ENCODE measurements at regions not wholly inside any gene's neighbourhood (a gene's known extent, or its start where the extent isn't known, plus 50 kb on each side); places are given as distances from the start of the nearest gene placed in this dataset.

DNA sequence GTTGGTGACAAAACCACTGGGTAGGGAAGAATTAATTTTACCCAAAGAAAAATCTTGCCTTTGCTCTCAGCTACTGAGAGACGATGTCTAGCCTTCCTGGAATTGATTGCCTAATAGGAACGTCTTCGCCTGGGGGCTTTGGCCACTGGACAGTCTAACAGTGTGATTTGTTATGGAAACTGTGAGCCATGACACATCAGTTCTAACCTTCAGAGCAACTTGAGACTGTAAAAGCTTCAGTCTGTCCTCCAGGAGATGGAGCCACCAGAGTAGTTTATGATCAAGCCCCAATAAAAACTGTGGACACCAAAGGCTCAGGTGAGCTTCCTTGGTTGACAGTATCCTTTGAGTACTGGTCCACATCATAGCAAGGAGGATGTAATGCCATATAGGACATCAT lies 235.8 kb upstream of the TMCO5A start:
- TF ChIP-seq, protein P1, sequence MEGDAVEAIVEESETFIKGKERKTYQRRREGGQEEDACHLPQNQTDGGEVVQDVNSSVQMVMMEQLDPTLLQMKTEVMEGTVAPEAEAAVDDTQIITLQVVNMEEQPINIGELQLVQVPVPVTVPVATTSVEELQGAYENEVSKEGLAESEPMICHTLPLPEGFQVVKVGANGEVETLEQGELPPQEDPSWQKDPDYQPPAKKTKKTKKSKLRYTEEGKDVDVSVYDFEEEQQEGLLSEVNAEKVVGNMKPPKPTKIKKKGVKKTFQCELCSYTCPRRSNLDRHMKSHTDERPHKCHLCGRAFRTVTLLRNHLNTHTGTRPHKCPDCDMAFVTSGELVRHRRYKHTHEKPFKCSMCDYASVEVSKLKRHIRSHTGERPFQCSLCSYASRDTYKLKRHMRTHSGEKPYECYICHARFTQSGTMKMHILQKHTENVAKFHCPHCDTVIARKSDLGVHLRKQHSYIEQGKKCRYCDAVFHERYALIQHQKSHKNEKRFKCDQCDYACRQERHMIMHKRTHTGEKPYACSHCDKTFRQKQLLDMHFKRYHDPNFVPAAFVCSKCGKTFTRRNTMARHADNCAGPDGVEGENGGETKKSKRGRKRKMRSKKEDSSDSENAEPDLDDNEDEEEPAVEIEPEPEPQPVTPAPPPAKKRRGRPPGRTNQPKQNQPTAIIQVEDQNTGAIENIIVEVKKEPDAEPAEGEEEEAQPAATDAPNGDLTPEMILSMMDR (IDR thresholded peaks at IDR 0.05; ENCODE audit: low read depth, low read length, missing control alignments) = no peak
- no peak for DNase-seq (ENCODE audit: extremely low read depth, low read depth)
- no peak overlapping the region for H3K4me3 ChIP-seq (replicated peaks; ENCODE audit: low read depth, low read length)

DNA sequence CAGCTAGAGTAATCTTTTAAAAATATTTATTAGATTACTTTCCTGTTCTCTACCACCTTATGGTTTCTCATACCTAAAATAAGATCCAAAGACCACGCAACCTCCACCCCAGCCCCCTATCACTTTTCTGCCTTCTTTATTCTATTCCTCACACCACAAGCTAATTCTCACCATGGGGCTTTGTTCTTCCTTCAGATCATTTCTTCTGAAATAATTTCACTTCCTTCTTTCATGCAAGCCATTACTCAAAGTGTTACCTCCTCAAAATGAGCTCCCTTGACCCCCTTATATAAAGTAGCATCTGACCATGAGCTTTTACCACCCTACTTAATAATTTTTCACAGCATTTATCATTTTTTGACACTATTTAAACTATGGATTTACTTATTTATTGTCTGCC lies 233.2 kb upstream of the TMCO5A start:
- TF ChIP-seq, protein P1 (IDR thresholded peaks at IDR 0.05; ENCODE audit: low read depth, low read length, missing control alignments) = no peak
- H3K4me3 ChIP-seq (replicated peaks; ENCODE audit: low read depth, low read length) = no peak overlapping the region
- DNase-seq (ENCODE audit: extremely low read depth, low read depth) = no peak

DNA sequence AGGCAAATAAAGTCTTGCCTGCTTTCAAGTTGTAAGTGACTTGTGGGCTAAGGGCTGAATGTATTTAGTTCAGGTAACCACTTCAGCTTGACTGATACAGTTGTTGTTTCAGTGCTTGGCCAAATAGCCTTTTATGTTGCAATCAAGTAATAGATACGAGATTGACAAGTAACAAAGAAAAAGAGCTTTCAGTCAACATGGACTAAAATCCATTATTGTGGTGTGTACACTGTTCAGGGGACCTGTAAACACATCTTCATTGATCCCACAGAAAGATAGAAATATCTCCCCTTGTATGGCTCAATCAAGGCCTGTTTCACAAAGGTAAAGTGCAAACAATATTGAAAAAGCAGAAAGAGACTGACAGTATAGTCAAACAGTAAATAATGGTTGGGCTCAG lies 224.8 kb upstream of the TMCO5A start:
- no peak for DNase-seq (ENCODE audit: extremely low read depth, low read depth)
- no peak overlapping the region for H3K4me3 ChIP-seq (replicated peaks; ENCODE audit: low read depth, low read length)
- TF ChIP-seq, protein P1 (IDR thresholded peaks at IDR 0.05; ENCODE audit: low read depth, low read length, missing control alignments) = no peak

DNA sequence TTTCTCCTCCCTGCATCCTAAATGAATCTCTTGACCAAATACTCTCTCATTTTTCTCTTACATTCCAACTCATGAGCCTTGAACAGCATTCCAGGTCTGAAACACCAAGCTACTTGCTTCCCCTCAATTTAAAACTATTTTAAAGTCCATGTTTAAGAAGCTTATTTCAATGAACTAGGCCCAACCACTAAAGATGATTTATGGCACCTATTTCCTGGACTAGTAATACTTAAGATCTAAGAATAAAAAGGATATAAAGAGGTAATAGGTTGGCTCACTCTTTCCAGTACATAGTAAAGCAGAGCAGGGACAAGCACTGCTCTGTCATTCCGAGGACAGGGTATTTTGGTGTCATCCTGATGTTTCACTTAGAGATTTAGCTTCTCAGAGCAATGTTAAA lies 219.3 kb upstream of the TMCO5A start:
- TF ChIP-seq, protein P1 (IDR thresholded peaks at IDR 0.05; ENCODE audit: low read depth, low read length, missing control alignments) = no peak
- DNase-seq (ENCODE audit: extremely low read depth, low read depth) = no peak
- no peak overlapping the region for H3K4me3 ChIP-seq (replicated peaks; ENCODE audit: low read depth, low read length)

DNA sequence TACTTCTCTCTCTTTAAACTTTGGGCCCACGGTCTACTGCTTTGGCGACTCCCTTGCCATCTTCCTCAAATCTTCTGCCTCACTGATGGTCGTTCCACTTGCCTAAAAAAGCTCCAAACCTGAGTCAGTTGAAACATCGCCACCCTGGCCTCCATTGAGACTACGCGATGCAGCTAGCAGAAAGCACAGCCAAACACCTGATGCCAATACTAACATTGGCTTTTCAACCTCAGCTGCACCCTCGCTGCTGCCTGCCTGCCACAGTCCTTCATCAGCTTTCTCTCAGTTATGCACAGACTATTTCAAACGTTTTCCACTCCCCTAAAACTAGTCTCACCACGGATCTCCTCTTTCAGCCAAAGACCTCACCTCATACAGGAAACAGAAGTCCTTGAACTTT lies 214.2 kb upstream of the TMCO5A start:
- TF ChIP-seq, protein P1 (IDR thresholded peaks at IDR 0.05; ENCODE audit: low read depth, low read length, missing control alignments) = no peak
- DNase-seq (ENCODE audit: extremely low read depth, low read depth) = no peak
- H3K4me3 ChIP-seq (replicated peaks; ENCODE audit: low read depth, low read length) = no peak overlapping the region

DNA sequence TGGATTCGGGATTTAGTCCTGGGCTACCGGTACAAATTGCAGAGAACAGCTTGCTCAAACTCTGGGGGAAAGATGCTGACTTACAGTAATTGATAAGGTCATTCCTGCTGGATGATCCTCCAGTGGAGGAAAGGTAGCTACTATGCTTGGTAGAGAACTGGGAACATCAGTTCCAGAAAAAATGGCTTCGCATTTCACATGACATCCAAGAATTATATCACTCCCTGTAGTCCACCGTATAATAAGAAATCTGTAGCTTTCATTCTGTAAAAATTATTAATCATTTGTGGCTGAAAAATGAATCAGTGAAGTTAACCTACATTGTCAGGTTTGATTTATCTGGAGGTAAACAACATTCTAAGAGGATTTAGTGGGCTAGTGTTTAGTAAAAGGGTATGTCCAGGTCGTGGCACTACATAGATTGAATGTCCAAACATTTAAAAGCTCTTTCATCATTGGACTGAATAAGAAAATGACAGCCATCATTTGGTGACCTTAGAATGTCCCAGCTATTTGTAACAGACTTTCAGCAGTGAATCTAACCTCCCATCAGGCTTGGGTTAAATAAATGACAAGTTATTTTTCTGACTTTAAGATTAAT lies 203.2 kb upstream of the TMCO5A start:
- no peak for DNase-seq (ENCODE audit: extremely low read depth, low read depth)
- no peak overlapping the region for H3K4me3 ChIP-seq (replicated peaks; ENCODE audit: low read depth, low read length)
- TF ChIP-seq, protein P1 (IDR thresholded peaks at IDR 0.05; ENCODE audit: low read depth, low read length, missing control alignments) = no peak

DNA sequence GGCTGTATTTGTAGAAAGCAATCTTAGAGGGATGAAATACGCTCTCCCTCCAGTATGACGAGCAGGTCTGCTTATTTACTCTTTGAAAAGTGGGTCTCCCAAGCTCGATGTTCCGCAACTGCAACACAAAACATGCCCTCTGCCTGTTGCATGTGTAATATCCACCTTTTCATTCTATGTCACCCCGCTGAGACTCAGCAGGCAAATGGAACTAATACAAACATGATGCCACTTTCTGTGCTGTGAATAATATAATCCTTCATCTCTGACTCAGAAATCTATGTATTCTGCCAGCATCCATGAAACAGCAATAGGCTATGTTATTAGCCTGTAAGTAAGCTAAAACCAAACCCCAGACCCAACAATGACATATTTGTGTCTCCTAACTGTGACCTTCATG lies 200.8 kb upstream of the TMCO5A start:
- DNase-seq (ENCODE audit: extremely low read depth, low read depth) = peak; percentile 1
- H3K4me3 ChIP-seq (replicated peaks; ENCODE audit: low read depth, low read length) = no peak overlapping the region
- TF ChIP-seq, protein P1 (IDR thresholded peaks at IDR 0.05; ENCODE audit: low read depth, low read length, missing control alignments) = no peak
